SHP77 (cell line): ENCODE measurements at regions not wholly inside any gene's neighbourhood (a gene's known extent, or its start where the extent isn't known, plus 50 kb on each side); places are given as distances from the start of the nearest gene placed in this dataset.
"Not testable (repeated sequence)": the region's sequence is repeated elsewhere in the genome, so short reads cannot be mapped to it uniquely, and the experiment has no call there.

Experiments
- DNase-seq, 2 experiments: peaks; one replicate each; lab custom pipeline; 2025; lab: John Stamatoyannopoulos, UW

DNA sequence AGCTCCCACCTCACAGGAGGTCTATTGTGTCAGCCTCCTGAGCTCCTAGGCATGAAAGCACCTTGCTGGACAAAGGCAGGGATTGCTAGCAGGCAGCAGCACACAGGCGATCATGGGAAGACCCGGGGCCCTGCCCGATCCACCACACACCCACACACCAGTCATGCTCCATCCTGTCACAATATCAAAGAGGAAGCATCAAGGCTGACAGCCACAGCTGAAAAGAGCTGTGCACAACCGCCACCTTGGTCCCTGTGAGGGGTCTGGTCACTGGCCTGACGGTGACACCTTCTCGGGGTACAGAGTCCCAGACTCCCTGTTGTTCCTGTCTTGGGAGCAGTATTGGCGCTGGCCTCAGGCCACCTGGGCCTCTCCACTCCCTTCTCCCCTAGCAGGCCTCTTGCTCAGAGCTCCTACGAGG lies 89.7 kb upstream of the RET start:
- DNase-seq = no peak

DNA sequence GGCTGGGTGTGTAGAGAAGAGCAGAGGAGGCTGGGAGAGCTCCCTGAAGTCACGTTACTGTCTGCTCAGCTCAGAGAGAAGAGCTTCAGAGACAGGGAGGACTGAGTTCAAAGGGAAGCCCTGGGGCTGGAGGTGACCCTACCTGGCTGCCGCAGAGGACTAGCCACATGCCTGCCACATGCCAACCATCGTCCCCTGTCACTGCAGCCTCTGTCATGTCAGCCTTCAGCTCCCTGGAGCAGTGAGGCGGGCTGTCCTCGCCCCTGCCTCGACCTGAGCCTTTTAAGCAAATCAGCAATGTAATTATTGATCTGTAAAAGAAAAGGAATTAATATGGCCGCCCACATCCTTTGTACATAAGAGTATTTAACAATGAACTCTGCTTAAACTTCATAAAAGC lies 89.3 kb upstream of the RET start:
- DNase-seq = no peak

DNA sequence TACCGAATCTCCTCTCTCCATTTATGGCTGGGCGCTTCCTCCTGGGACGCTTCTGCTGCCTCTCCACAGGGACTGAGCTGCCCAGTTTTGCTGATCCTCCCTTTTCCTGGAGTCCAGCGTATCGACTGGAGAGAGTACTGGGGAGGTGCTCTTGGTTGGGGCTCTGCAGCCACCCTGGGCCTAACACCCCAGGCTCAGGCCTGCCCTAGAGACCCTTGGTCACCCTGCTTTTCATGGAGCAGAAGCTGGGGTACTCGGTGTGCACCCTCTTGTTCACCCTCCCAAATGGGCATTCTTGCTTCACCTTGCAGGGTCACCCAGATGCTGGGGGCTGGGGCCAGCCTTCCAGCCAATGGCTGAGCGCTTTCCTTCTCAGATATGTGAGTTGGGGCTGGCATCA lies 88.8 kb upstream of the RET start:
- DNase-seq = no peak

DNA sequence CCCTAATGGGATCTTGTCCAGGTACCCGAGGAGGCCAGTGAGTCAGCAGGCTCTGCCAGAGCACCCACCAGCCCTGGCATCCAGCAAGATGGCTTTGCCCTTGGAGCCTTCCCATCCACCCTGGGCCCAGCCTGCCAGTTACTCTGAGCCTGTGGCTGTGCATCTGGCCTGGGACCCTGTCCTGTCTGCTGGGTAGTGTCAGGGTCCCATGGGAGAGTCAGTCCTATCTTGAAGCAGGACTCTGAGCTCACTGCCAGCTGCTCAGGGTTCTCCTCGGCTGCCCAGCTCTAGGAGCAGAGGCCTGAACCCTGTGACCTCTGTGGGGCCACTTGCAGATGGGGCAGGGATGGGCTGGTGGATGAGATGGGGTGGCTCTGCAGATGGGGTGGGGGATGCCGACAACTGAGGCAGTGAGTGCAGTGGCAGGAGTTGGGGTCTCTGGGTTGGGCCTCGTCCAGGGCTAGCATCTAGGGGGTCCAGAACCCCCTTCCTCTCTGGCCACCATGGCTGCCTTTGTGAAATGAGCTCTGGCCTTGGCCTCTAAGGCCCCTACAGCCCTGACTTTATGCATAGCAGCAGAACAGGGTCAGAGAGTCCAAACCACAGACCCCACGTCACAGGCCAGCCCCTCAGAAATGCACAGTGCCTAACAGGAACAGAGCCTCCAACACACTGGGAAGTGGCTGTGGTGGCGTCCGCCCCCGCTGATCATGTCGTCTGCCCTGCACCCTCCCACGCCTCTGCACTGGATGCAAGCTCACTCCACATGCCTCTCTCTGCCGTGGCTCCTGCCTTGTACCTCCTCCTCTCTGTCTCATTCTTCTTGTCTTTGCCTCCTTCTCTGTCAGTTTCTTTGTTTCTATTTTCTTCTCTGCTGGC lies 88.1 kb upstream of the RET start:
- no peak for DNase-seq

DNA sequence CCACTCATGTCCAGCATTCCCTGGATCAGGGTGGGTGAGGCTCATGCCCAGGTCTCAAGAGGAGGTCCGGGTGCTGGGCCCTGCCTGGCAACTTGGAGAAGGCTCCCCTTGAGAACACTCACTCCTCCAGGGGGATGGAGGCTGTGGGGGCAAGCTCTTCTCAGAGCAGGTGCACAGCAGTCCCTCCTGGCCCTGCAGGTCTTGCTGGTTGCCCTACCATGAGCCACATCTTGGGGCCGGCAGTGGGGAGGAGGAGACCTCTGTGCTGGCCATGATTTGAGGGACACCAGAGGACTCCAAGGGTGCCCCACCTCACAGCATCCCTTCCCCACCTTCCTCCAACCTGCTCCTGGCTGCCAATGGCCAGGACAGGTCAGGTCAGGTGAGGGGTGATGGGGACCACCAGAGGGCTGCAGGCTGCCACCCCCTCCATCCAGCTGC lies 87.4 kb upstream of the RET start:
- DNase-seq = no peak

DNA sequence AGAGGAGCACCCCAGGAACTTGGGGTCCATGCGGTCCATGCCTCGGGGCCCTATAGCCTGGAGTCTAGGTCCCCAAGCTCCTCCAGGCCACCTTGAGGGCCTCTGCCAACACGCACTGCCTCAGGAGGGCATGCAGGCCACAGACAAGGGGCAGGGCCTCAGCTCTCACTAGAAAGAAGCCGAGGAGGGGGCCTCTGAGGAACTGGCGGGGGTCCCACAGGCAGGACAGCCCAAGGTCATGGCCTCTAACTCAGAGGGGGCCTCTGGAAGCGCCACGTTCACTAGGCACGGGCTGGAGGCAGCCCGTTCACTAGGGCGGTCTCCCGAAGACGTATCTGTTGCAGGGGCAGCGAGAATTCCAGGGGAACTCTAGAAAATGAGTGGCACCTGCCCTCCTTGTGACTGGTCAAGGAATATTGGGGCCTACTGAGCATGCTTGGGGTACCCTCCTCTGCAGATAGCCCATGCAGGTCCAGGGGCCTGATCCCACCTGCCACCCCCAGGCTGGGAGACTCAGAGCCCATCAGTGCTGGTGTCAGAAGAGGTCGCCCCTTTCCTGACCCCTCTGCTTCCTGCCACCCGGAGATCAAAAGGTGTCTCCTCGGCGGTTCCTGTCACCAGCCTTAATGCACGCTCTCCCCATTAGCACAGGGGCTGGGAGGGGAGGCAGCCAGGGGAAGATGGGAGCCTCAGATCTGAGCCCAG lies 86.7 kb upstream of the RET start:
- DNase-seq = no peak

DNA sequence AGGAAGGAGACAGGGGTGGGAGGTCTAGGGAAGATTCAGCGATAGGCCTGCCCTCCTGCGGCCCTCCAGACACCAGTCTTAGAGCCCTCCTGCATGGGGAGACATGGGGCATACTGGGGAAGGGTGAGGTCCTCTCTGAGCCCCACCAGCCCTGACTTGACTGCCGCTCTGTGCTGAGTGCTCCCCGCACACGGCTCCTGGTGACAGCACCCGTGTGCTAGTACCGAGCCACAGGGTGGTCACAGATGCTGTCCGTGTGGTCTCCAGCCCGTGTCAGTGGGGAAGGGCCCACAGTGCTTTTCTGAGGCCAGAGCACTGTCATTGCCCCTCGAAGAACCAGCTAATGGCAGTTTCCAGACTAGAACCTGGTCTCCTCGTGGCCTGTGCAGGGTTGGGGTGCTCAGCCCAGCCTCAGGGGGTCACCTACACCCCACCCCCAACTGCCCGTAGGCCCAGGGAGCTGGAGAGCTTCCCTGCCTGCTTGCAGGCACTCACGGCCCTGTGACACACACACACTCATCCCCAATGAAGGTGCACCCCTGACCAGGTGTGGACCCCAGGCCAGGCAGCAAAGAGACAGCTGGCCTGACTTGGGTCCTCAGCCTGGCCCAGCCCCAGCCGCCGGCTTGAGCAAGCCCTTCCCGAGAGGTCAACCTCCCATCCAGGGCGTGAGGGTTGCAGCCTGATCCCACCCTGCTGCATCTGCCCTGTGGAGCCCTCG lies 86.0 kb upstream of the RET start:
- DNase-seq = no peak

DNA sequence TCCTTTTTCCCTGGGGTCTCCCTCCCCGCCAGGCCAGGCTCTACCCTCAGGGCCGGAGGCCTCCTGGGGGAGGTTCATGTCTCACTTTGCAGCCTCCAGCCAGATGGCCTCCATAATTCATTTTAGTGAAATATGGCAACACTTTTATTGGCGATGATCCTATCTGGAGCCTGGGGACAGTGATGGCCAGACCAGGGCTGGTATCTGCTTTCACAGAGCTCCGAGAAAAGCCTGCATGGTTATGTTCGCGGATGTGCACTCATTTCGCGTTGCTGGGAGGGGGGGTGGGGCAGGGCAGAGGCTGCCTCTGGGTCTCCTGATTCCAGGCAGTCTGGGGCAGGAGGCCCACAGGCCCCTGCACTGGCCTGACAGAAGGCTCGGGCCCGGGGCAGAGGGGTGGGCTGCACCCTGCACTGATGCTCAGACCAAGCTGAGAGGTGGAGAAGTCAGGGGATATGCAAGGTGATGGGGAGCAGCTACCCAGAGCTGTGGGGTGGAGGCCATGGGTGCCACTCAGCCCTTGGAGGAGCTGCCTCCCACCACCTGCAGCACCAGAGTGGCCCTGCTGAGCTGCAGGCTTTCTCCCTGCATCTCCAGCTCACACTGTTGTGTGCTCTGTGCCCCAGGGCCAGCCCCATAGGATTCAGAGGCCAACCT lies 85.3 kb upstream of the RET start:
- DNase-seq = no peak

DNA sequence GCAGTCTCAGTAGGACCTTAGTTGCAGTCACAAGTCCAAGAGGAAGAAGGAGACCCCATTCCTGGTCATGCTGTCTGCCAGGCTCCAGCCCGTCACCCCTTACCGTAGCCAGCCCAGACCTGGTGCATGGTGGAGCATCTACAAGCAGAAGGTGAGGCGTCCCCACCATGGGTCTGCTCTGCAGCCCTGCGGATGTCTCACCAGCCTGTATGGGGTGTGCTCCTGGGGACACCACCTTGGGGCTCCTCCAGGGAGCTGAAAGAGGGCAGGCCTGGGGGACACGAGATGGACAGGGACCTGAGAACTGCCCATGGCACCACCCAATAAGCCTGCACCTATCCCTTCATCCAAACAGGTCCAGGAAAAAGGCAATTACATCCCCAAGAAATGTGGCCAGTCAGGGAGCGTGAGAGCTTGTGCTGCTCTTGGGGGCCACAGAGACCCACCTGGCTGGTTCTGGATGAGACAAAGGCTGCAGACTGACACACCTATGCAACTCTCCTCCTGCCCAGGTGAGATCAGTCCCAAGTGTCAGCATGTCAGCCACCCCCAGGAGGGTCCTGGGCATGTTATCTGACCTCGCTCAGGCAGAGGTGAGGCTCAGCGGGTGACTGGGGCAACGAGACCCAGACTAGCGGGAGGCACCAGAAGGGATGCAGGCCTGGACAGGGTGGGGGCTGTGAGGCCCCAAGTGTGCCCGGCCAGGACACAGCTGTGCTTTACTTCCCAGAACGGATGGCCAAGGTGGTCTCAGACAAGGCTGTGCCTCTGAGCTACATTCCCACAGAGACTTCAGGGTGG lies 84.5 kb upstream of the RET start:
- no peak for DNase-seq

DNA sequence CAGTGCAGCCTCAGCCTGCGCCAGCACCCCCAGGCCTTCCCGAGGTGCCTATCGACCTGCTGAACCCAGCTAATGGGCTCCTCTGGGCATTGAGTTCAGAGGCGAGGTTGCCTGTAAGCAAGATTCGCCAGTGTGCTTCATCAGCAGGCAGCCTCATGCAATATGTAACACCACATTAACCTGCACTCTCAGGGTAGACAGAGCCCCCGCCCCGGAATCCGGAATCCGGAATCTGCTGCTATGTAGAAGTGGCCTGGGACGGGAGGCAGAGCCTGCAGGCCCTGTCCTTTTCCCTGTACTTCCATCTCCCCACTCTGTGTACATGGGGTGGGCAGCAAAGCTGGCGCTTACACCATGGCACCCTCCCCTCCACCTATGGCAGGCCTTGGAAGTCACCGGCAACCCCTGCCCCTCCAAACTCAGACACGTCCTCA lies 83.9 kb upstream of the RET start:
- no peak for DNase-seq

DNA sequence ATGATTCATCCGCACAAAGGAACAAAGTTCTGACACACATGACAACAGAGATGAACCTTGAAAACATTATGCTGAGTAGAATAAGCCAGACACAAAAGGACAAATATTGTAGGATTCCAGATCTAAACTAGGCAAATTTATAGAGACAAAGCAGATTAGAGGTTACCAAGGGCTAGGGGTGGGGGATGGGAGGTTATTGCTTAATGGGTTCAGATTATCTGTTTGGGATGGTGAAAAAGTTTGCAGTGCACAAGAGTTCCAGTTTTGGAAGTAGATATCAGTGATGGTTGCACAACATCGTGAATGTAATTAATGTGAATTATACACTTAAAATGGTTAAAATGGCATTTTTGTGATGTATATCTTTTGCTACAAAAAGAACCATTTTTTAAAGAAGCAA lies 82.0 kb upstream of the RET start:
- not testable (repeated sequence) for DNase-seq

DNA sequence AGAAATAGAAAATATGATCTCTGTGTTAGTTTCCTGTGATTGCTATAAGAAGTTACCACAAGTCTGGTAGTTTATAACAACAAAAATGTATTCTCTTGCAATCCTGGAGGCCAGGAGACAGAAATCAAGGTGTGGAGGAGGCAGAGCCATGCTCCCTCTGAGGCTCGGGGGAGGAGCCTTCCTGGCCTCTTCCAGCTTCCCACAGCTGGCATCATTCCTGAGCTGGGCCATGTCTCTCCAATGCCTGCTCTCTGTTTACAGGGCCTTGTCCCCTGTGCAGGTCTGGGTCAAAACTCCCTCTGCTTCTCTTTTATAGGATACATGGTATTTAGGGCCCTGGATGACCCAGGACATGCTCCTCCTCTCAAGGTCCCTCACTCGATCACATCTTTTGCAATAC lies 81.3 kb upstream of the RET start:
- no peak for DNase-seq

DNA sequence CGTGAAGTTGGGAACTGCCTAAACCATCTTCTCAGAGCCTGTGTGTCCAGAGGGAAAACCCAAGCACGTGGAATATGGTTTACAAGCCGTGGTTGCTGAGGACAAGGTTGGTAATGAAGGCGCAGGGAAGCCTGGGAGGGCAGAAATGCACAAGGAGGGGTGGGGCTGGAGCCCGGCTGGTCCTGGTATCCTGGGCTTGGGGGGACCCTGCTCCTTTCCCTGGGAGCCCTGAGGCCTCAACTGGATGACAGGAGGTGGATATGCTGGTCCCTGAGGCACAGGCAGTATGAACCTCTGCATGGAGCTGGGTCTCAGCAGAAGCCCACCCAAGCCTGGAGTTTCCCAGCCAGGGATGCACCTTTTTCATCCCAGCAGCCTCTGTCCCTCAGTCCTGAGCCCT lies 80.3 kb upstream of the RET start:
- no peak for DNase-seq

DNA sequence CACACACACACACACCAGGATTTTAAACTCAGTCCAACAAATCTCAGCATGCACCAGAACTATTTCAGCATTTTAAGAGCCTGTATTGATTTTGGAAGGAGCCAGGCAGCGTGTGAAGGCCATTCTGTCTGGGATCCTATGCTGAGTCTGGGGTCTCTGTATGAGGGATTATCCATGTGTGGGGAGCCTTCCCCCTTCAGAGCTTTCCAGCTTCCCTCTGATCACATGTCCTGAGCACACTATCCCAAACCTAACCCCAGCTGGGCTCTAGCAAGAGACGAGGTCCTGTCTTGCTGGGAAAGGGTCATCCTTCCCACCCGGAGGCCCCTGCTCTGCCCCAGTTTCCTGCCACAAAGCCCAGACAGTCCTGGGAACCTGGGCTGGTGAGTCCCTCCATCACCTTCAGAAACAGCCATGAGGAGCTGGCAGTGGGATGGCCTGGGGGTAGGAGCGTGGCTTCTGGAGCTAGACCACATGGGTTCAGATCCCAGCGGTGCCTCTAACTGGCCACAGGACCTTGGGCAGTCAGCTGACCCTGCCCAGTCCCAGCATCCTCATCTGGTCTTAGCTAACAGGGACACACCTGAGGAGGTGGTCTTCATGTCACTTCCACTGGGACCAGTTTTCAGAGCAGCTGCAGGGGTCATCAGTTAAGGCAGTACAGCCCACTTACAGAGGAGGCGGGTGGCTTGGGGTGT lies 79.6 kb upstream of the RET start:
- DNase-seq = no peak

DNA sequence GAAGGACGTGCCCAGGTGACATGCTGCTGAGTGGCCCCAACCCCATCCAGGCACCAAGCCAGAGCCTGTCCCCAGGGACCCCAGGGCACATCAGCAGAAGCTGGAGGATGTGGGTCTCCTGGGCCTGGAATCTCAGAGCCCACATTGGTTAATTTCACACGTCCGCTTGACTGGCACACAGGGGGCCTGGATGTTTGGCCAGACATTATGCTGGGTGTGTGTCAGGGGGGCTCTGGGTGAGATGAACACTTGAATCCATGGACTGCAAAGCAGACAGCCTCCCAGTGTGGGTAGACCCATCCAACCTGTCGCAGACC lies 79.1 kb upstream of the RET start:
- no peak for DNase-seq

DNA sequence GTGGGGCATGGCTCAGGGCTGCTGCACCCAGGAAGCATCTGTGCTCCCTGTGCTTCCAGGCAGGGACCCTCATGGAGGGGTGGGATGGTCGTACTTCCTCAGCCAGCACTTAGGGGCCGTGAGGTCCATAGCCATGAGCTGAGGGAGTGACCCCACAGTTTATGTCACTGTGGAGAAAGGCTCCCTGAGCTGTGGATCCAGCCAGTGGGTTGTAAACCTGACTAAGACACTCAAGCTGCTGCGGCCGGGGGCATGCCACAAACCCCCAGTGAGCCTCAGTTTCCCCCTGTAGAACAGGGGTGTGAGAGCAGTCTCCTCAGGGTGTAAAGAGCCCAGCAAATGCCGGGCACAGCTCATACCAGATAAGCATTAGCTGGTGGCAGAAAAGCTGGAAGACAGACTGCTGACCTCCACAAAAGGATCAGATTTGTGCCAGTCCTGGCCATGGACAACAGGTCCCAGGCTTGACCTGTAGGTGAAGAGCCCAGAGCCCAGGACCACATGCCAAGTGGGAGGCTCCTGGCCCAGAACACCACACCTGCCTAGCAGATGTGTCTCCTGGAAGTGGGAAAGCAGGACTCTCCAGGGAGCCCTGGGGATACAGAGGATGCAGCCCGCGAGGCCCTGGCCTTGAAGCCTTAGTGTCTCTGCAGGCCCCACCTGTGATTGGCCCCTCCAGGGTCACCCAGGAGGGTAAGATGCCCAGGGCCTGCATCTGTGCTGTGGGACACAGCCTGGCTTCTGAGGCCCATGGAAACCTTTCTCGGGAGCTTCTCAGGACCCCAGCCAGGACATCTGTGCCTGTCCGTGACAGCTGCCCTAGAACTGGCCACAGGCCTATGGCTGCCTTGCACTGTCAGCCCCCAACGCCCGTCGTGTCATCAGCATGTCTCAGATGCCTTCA lies 78.1 kb upstream of the RET start:
- DNase-seq = no peak

DNA sequence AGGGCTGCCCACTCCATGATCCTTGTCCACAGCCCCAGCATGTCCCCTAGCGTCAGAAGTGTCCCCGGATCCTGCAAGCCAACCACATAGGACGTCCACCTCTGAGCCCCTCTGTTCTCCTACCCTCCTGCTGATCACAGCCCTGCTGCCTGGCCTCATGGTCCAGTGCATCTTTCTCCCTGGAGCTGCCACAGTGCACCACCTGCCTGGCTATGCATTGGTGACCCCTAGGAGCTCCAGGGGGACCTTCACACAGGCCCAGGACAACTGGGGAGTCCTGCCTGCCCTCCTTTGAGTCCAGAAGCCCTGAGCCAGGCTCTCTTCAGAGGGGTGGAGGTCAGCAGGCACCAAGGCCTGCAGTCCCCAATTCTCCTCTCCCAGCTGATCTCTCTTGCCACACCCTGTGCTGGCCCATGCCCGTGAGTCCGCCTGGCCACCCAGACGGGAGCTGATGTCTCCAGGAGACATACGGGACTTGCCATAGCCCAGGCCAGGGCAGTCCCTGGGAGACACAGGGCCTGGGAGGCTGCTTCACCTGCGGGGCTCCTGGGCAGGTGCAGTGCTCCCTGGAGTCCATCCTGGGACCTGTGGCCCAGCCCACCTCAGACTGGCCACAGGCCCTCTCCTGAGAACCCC lies 77.4 kb upstream of the RET start:
- no peak for DNase-seq

DNA sequence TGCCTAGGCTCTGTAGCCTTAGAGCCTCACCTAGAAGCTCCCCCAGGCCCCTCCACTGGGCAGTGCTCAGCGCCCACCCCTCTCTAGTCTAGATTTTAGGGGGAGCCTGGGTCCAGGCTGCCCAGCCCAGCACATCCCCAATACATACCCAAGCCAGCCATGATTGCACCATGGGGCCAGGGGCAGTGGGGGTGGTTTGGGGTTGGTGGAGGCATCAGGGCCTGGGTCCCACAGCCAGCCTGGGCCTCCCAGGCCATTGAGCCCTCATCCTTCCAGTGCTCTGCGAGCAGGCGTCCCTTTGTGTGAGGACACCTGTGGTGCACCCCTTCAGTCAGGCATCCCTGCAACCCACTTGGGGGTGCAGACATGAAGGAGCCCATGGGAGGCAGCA lies 76.9 kb upstream of the RET start:
- no peak for DNase-seq

DNA sequence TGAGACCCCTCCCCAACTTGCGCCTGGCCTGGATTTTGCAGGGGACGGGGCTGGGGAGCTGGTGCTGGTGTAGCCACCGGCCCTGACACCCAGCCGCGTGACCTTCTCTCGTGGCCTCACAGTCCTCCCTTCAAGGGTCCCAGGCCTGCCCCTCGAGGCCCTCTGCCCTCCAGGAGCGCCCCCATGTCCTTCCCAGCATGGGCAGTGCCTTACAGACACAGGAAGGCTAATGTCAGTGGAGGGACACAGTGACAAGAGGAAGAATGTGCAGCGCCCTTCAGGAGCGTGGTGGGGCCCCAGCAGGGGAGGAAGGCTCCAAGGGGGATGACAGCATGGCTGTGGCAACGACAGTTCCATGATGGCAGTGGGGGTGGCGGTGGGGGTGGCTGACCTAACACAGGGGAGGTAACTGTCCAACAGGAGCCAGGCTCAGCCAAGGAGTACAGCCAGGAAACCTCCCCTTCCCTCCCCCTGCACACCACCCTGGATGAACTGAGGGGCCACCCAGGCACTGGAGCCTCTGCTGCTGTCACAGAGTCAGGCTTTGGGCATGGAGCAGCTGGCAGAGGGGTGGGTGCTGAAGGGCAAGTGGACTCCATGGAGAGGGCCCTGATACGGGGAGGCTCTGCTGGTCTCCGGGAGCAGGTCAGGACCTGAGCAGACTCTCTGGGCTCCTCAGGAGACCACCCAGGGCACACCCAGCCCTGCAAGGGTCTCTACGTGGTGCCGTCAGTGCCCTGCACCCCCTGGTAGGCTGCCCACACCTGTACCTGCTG lies 76.0 kb upstream of the RET start:
- no peak for DNase-seq
